ENCODE measurements at regions not wholly inside any gene's neighbourhood (a gene's known extent, or its start where the extent isn't known, plus 50 kb on each side); places are given as distances from the start of the nearest gene placed in this dataset.

DNA sequence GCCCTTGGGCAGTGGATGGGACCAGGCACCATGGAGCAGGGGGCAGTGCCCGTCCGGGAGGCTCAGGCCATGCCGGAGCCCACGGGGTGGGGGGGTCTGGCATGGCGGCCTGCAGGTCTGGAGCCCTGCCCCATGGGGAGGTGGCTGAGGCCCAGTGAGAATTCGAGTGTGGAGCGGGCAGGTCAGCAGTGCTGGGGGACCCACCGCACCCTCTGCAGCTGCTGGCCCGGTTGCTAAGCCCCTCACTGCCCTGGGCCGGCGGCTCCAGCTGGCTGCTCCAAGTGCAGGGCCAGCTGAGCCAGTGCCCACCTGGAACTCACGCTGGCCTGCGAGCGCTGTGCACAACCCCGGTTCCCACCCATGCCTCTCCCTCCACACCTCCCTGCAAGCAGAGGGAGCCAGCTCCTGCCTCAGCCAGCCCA, 1157.9 kb upstream of the ADGRL3 start:
- no peak overlapping the region for H3K4me3 ChIP-seq (ENCODE audit: low read depth, low read length)
- H3K36me3 ChIP-seq (replicated peaks) = no peaks in the 10 kb centered on the region
- H3K27ac ChIP-seq = no peak overlapping the region
- TF ChIP-seq, protein P1, sequence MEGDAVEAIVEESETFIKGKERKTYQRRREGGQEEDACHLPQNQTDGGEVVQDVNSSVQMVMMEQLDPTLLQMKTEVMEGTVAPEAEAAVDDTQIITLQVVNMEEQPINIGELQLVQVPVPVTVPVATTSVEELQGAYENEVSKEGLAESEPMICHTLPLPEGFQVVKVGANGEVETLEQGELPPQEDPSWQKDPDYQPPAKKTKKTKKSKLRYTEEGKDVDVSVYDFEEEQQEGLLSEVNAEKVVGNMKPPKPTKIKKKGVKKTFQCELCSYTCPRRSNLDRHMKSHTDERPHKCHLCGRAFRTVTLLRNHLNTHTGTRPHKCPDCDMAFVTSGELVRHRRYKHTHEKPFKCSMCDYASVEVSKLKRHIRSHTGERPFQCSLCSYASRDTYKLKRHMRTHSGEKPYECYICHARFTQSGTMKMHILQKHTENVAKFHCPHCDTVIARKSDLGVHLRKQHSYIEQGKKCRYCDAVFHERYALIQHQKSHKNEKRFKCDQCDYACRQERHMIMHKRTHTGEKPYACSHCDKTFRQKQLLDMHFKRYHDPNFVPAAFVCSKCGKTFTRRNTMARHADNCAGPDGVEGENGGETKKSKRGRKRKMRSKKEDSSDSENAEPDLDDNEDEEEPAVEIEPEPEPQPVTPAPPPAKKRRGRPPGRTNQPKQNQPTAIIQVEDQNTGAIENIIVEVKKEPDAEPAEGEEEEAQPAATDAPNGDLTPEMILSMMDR (IDR thresholded peaks at IDR 0.05; ENCODE audit: low read depth, low read length, missing control alignments) = no peak
- in situ Hi-C loops (cut with HindIII; ENCODE audit: low pct_ligation_motif_present, low sequenced_read_pairs) = no loop called here
- DNase-seq = no peak
- H3K27me3 ChIP-seq (replicated peaks) = no peaks in the 10 kb centered on the region

DNA sequence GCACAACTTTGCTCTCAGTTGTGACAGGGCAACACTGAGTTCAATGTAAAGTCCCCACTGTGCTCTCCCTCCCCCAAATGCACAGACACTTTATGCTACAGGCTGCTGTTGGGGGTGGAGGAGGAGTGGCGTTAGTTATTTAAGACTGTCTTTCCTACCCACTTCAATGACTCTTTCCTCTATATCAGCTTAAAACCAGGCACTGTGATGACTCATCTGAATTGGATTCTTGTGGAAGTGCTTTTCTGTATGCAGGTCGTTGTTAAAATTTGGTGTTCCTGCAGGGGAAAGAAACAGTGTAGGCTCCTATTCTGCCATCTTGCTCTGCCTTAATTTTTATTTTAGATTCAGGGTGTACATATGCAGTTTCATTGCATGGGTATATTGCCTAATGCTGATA, 1157.2 kb upstream of the ADGRL3 start:
- no peaks in the 10 kb centered on the region for H3K36me3 ChIP-seq (replicated peaks)
- DNase-seq = peak; percentile 24
- in situ Hi-C loops (cut with HindIII; ENCODE audit: low pct_ligation_motif_present, low sequenced_read_pairs) = no loop called here
- TF ChIP-seq, protein P1 (IDR thresholded peaks at IDR 0.05; ENCODE audit: low read depth, low read length, missing control alignments) = no peak
- no peaks in the 10 kb centered on the region for H3K27me3 ChIP-seq (replicated peaks)
- no peak overlapping the region for H3K27ac ChIP-seq
- H3K4me3 ChIP-seq (ENCODE audit: low read depth, low read length) = no peak overlapping the region

- in situ Hi-C loops (cut with HindIII; ENCODE audit: low pct_ligation_motif_present, low sequenced_read_pairs) = no loop called here
- H3K27ac ChIP-seq = no peak overlapping the region
- no peak for DNase-seq
- no peaks in the 10 kb centered on the region for H3K27me3 ChIP-seq (replicated peaks)
- H3K36me3 ChIP-seq (replicated peaks) = no peaks in the 10 kb centered on the region
- TF ChIP-seq, protein P1 (IDR thresholded peaks at IDR 0.05; ENCODE audit: low read depth, low read length, missing control alignments) = no peak
- H3K4me3 ChIP-seq (ENCODE audit: low read depth, low read length) = no peak overlapping the region
Observed at GRCh38 chr4:60078984-60079383, 1121.1 kb upstream of the ADGRL3 start.

DNA sequence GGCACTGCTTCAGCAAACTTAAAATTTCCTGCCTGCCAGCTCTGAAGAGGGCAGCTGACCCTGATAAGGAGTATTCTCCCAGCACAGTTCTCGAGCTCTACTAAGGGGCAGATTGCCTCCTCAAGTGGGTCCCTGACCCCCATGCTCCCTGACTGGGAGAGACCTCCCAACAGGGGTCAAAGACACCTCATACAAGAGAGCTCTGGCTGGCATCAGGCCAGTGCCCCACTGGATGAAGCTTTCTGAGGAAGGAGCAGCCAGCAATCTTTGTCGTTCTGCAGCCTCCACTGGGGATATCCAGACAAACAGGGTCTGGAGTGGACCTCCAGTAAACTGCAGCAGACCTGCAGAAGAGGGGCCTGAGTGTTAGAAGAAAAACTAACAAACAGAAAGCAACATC, 1118.3 kb upstream of the ADGRL3 start:
- no peaks in the 10 kb centered on the region for H3K27me3 ChIP-seq (replicated peaks)
- H3K27ac ChIP-seq = no peak overlapping the region
- H3K36me3 ChIP-seq (replicated peaks) = no peaks in the 10 kb centered on the region
- in situ Hi-C loops (cut with HindIII; ENCODE audit: low pct_ligation_motif_present, low sequenced_read_pairs) = no loop called here
- TF ChIP-seq, protein P1 (IDR thresholded peaks at IDR 0.05; ENCODE audit: low read depth, low read length, missing control alignments) = no peak
- H3K4me3 ChIP-seq (ENCODE audit: low read depth, low read length) = no peak overlapping the region
- no peak for DNase-seq

- H3K4me3 ChIP-seq (ENCODE audit: low read depth, low read length) = no peak overlapping the region
- DNase-seq = no peak
- H3K27ac ChIP-seq = no peak overlapping the region
- TF ChIP-seq, protein P1 (IDR thresholded peaks at IDR 0.05; ENCODE audit: low read depth, low read length, missing control alignments) = no peak
- in situ Hi-C loops (cut with HindIII; ENCODE audit: low pct_ligation_motif_present, low sequenced_read_pairs) = no loop called here
- H3K27me3 ChIP-seq (replicated peaks) = no peaks in the 10 kb centered on the region
- H3K36me3 ChIP-seq (replicated peaks) = no peaks in the 10 kb centered on the region
Observed at GRCh38 chr4:60088807-60089486, 1111.2 kb upstream of the ADGRL3 start.
